GM20000 (cell line): ENCODE measurements at regions not wholly inside any gene's neighbourhood (a gene's known extent, or its start where the extent isn't known, plus 50 kb on each side); places are given as distances from the start of the nearest gene placed in this dataset.

ENCODE experiments used
- DNase-seq: peaks from one replicate; pipeline ENCODE4 v3.0.0; 2012; ENCODE audit warnings: low spot score
- CTCF ChIP-seq: IDR thresholded peaks from 2 replicates; pipeline ENCODE4 v1.5.1; 2012; ENCODE audit warnings: mild to moderate bottlenecking, control low read depth; ENCODE audit errors: extremely low read depth, missing control alignments

DNA sequence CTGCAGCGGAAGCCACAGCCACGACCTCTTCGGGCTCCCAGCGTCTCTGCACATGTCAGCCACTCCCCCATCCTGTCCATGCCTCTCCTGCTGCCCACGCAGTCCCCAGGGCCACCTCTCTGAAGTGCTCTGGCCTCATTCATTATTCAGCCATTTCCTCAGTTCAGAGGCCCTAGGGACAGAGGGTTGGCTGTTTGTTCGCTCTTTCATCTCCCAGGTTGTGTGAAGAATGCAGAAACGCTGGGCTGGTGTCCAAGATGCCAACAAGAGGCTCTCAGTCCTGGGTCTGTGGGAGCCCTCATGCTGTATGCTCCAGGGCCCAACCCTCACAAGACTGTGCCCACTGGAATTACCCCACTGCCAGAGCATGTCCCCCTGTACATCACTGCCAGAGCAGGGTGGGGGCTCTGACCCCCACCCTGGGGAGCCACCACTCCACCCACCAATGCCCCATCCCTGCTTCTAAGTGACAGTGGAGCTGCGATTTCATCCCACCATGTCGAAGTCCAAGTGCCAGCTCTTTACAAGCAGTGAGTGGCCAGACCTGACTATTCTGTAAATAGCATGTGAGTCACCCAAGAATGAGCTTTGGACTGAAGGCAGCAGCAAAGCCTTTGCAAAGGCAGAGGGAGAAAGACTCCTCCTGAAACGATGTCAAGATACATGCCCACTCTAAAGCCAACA lies 209.6 kb downstream of the BUD13 start:
- TF ChIP-seq CTCF = no peak
- no peak for DNase-seq

DNA sequence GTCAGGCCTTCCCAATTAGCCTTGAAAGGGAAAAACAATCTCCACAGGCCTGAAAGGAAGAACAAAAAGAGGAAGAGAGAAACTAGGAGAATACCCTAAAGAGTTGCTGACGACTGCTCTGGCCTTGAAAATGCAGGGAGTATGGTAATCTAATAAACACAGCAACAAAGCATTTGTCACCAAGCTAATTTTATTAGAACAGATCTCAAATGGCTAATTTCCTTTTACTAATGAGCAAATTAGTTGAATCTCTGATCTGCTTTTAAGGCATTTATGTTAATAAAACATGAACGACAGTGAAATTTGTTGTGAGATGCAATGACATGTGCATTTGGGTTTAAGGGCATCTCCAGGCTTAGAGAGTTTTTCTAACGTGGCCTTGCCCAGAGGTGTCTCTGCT lies 212.2 kb downstream of the BUD13 start:
- no peak for TF ChIP-seq CTCF
- no peak for DNase-seq

GRCh38 chr11:116558504-116559211 lies 214.1 kb downstream of the BUD13 start:
- TF ChIP-seq CTCF = no peak
- no peak for DNase-seq

- no peak for TF ChIP-seq CTCF
- DNase-seq = no peak
These were observed 215.5 kb downstream of the BUD13 start for GRCh38 chr11:116557282-116557681.

- DNase-seq = no peak
- TF ChIP-seq CTCF = no peak
These were observed 216.3 kb downstream of the BUD13 start for GRCh38 chr11:116556483-116556882.

- TF ChIP-seq CTCF = no peak
- DNase-seq = no peak
These were observed 219.3 kb downstream of the BUD13 start for GRCh38 chr11:116553482-116553881.

GRCh38 chr11:116551576-116551975 lies 221.2 kb downstream of the BUD13 start:
- DNase-seq = no peak
- TF ChIP-seq CTCF = no peak
